Muscle of leg (tissue), 3 donors: ENCODE measurements at regions not wholly inside any gene's neighbourhood (a gene's known extent, or its start where the extent isn't known, plus 50 kb on each side); places are given as distances from the start of the nearest gene placed in this dataset.

ENCODE experiments used
- DNase-seq: peaks from one replicate; pipeline ENCODE4 v3.0.0; 2013
- H3K27ac ChIP-seq: one replicate; pipeline ENCODE4 v1.5.1; 2013; ENCODE audit warnings: mild to moderate bottlenecking, low read length, control low read depth
- H3K27me3 ChIP-seq: one replicate; pipeline ENCODE4 v1.6.1; 2013; ENCODE audit warnings: low read length; ENCODE audit not compliant: control insufficient read depth, insufficient read depth
- H3K36me3 ChIP-seq: one replicate; pipeline ENCODE4 v1.6.1; 2013; ENCODE audit warnings: low read length; ENCODE audit not compliant: control insufficient read depth, insufficient read depth
- H3K4me1 ChIP-seq: one replicate; pipeline ENCODE4 v1.6.1; 2013; ENCODE audit warnings: low read length; ENCODE audit not compliant: control insufficient read depth, insufficient read depth
- H3K4me3 ChIP-seq: one replicate; pipeline ENCODE4 v1.5.1; 2013; ENCODE audit warnings: low read length, control low read depth
- H3K9me3 ChIP-seq: replicated peaks from 2 replicates; pipeline ENCODE4 v1.6.1; 2013; ENCODE audit warnings: low read depth, low read length; ENCODE audit not compliant: control insufficient read depth
- WGBS: methylation state at CpG from one replicate; pipeline ENCODE4 v1.1.5; 2013; ENCODE audit warnings: missing lambda C conversion rate; ENCODE audit not compliant: insufficient coverage; 5-methylcytosine and 5-hydroxymethylcytosine counted together

DNA sequence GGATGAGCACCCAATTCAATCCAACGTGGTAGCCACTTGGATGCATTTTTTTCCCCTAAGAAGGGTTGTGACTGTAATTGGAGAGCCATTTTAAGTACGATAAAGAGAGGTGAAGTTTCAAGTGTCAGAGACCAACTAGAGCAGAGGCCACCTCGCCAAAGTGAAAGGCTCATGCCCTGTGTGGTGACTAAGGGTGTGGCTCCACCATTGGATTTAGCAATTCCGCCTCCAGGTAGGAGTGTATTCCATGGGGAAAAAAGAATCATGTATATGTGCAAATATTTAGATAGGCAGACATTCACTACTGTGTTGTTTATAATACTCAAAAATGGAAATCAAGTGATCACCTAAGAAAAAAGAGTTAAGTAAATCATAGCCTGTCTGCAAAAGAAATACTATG is 53.1 kb upstream of the S1PR3 start:
- no peaks in the 10 kb centered on the region for H3K4me1 ChIP-seq
- H3K4me3 ChIP-seq, result no peak overlapping the region
- DNase-seq, result no peak
- no peak overlapping the region for H3K27ac ChIP-seq
- 82% methylated on average over 2 of the region's 4 CpGs for WGBS
- H3K36me3 ChIP-seq, result no peaks in the 10 kb centered on the region
- no peaks in the 10 kb centered on the region for H3K27me3 ChIP-seq
- H3K9me3 ChIP-seq, result no peaks in the 10 kb centered on the region
